ENCODE measurements at regions not wholly inside any gene's neighbourhood (a gene's known extent, or its start where the extent isn't known, plus 50 kb on each side); places are given as distances from the start of the nearest gene placed in this dataset.

DNA sequence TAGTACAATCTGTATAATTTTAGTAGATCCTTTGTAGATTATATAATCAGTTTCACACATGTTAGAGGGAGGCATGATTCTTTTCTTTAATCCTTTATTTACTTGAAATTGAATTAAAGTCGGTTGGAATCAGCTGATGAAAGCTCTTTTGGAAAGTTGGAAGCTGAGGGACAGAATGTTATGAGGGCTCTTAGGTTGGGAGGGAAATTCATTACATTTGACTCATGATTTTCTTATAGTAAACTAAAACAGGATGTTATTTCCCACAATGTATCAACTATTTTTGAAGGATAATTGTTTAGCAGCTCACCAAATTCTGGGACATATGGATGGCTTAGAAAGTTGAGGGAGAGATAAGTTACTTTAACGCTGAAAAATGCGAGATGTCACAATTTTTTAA, 52.7 kb upstream of the TMEFF2 start:
- TF ChIP-seq, protein P1, sequence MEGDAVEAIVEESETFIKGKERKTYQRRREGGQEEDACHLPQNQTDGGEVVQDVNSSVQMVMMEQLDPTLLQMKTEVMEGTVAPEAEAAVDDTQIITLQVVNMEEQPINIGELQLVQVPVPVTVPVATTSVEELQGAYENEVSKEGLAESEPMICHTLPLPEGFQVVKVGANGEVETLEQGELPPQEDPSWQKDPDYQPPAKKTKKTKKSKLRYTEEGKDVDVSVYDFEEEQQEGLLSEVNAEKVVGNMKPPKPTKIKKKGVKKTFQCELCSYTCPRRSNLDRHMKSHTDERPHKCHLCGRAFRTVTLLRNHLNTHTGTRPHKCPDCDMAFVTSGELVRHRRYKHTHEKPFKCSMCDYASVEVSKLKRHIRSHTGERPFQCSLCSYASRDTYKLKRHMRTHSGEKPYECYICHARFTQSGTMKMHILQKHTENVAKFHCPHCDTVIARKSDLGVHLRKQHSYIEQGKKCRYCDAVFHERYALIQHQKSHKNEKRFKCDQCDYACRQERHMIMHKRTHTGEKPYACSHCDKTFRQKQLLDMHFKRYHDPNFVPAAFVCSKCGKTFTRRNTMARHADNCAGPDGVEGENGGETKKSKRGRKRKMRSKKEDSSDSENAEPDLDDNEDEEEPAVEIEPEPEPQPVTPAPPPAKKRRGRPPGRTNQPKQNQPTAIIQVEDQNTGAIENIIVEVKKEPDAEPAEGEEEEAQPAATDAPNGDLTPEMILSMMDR (conservative IDR thresholded peaks at IDR 0.05; ENCODE audit: low read length): no peak
- TF ChIP-seq EZH2phosphoT487 (IDR thresholded peaks at IDR 0.05; ENCODE audit: borderline replicate concordance): no peak
